Activated CD4-positive, alpha-beta memory T cell treated with anti-CD3 and anti-CD28 coated beads for 36 hours (primary cell): ENCODE measurements at regions not wholly inside any gene's neighbourhood (a gene's known extent, or its start where the extent isn't known, plus 50 kb on each side); places are given as distances from the start of the nearest gene placed in this dataset.

Experiments
- CTCF ChIA-PET: fragments of 350-600 bp; sonication (Branson Sonifier 250); formaldehyde crosslinking; loops from one replicate; lab custom pipeline; 2021; ENCODE audit warnings: antibody characterized with exemption, inconsistent platforms; lab: Charles Lee
- POLR2A ChIA-PET: fragments of 350-600 bp; sonication (Branson Sonifier 250); formaldehyde crosslinking; loops from one replicate; lab custom pipeline; 2021; ENCODE audit warnings: antibody characterized with exemption; lab: Charles Lee
- DNase-seq: peaks from one replicate; pipeline ENCODE4 v3.0.0-alpha.2; 2020
- H3K27ac Mint-ChIP-seq: one replicate; pipeline ENCODE4 v1.8.0; 2021; ENCODE audit warnings: mixed read lengths
- H3K27me3 Mint-ChIP-seq: one replicate; pipeline ENCODE4 v1.8.0; 2021; ENCODE audit warnings: mixed read lengths
- H3K36me3 Mint-ChIP-seq: one replicate; pipeline ENCODE4 v1.8.0; 2021; ENCODE audit warnings: mixed read lengths
- H3K4me1 Mint-ChIP-seq: one replicate; pipeline ENCODE4 v1.8.0; 2021; ENCODE audit warnings: low read depth, mixed read lengths
- H3K4me3 Mint-ChIP-seq: one replicate; pipeline ENCODE4 v1.8.0; 2021; ENCODE audit warnings: mild to moderate bottlenecking, mixed read lengths
- H3K9me3 Mint-ChIP-seq: one replicate; pipeline ENCODE4 v1.8.0; 2021; ENCODE audit warnings: mixed read lengths
- intact Hi-C: fragments of 100-400 bp; cut with micrococcal nuclease; formaldehyde crosslinking; loops from one replicate; pipeline ENCODE4 v1.15.1; 2023

DNA sequence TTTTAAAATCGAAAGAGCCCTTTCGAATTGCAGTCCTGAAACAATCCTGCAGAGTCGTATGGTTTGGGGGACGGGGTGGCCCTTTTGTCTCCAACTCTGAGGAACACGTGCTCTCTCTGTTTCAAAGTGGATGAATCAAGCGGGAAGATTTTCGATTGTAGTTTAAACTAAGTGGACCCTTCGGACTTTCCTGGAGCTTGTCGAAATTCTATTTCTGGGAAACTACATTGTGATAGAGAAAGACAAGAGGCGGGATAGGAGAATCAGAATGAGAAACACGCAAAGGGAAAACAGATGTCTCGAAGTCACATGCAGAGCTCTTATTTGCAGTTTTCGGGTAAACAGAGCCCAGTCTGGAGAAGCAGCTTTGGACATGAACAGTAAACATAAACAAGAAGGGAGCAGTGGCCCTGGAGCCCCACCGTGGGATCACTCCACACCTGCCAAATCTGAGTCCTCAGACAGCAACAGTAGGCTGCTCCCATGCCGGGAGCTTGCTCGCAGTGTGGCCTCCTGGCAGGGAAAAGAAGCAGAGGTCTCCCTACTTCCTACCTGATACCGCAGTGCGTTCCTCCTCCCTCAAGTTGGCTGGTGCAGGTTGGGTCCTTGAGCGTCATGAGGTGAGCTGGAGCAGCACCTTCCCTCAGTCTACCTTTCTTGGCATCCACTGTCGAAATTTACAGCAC, 202.4 kb downstream of the SLC4A3 start:
- intact Hi-C loops, result no loop called here
- ChIA-PET CTCF (no interaction called here), POLR2A (no interaction called here)
- Mint-ChIP-seq H3K27me3 (peaks cover 2% of the 10 kb centered on the region), H3K27ac (no peak overlapping the region), H3K4me3 (no peak overlapping the region), H3K36me3 (no peaks in the 10 kb centered on the region), H3K4me1 (no peaks in the 10 kb centered on the region), H3K9me3 (no peaks in the 10 kb centered on the region)
- no peak for DNase-seq

DNA sequence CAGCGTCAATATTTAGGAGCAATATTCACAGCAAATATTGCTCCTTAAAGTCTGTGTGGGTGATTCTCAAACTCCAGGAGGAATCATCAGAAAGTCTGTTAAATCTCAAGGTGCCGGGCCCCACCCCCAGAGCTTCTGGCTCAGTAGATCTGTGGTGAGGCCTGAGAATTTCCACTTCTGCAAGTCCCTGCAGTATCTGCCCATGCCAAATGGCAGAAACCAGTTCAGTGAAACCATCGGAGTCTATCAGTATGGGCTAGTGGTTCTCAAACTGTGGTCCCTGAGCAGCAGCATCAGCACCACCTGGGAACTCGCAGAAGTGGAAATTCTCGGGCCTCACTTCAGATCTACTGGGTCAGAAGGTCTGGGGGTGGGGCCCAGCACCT, 202.9 kb downstream of the SLC4A3 start:
- CTCF ChIA-PET, result no interaction called here
- Mint-ChIP-seq H3K9me3 (no peaks in the 10 kb centered on the region), H3K27ac (no peak overlapping the region), H3K36me3 (no peaks in the 10 kb centered on the region), H3K4me1 (no peaks in the 10 kb centered on the region), H3K4me3 (no peak overlapping the region), H3K27me3 (no peaks in the 10 kb centered on the region)
- DNase-seq, result no peak
- POLR2A ChIA-PET, result no interaction called here
- intact Hi-C loops, result no loop called here

DNA sequence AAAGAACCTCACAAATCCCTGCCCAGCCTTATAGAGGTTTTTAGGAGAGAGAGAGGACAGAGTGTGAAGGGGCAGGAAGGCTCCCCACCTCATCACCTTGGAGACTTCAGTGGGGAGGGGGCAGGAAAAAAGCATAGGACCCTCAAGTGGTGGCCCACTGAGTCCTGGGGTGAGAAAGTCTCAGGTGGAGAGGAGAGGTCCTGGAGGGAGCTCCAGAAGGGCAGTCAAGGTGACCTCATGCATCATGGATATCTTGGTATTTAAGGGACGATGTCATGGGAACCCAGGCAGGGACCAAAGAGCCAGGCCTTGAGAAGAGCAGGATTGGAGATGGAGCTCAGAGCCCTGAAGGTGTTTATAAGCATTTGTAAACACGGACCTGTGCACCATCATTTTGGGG, 204.5 kb downstream of the SLC4A3 start:
- no peaks in the 10 kb centered on the region for H3K9me3 Mint-ChIP-seq
- ChIA-PET CTCF (no interaction called here), POLR2A (no interaction called here)
- no peaks in the 10 kb centered on the region for H3K36me3 Mint-ChIP-seq
- no peak overlapping the region for H3K27ac Mint-ChIP-seq
- intact Hi-C loops, result no loop called here
- H3K4me3 Mint-ChIP-seq, result no peak overlapping the region
- no peaks in the 10 kb centered on the region for H3K4me1 Mint-ChIP-seq
- H3K27me3 Mint-ChIP-seq, result no peaks in the 10 kb centered on the region
- no peak for DNase-seq

DNA sequence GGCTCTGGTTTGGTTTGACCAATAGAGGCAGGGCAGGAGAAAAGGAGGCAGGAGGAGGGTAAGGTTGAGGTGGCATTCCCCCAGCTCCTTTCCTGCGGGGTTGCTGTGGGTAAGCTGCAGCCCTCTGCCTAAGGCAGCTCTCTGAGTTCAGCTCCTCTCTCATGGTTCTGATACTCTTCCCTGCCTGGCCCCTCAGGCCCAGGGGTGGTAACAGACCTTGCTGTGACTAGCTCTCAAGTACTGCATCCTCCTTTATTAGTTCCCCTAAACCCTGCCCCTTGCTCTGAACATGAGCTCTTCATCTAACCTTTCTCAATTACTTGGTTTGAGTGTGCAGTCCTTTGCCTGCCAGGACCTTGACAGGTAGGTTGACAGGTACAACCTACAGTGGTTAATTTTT, 205.5 kb downstream of the SLC4A3 start:
- Mint-ChIP-seq H3K27ac (no peak overlapping the region), H3K27me3 (no peaks in the 10 kb centered on the region), H3K4me1 (no peaks in the 10 kb centered on the region), H3K4me3 (no peak overlapping the region), H3K9me3 (no peaks in the 10 kb centered on the region), H3K36me3 (no peaks in the 10 kb centered on the region)
- intact Hi-C loops, result no loop called here
- CTCF ChIA-PET, result no interaction called here
- POLR2A ChIA-PET, result no interaction called here
- no peak for DNase-seq

DNA sequence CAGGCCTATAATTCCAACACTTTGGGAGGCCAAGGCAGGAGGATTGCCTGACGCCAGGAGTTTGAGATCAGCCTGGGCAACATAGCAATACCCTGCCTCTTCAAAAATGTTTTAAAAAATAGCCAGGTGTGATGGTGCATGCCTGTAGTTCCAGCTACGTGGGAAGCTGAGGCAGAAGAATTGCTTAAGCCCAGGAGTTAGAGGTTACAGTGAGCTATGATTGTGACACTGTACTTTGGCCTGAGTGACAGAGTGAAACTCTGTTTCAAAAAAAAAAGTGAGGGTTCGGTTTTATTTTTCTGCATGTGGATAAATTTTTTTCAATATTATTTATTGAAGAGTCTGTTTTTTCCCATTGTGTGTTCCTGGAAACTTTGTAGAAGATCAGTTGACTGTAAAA, 208.1 kb downstream of the SLC4A3 start:
- no peaks in the 10 kb centered on the region for H3K4me1 Mint-ChIP-seq
- no peak overlapping the region for H3K27ac Mint-ChIP-seq
- no peak for DNase-seq
- H3K27me3 Mint-ChIP-seq, result no peaks in the 10 kb centered on the region
- H3K9me3 Mint-ChIP-seq, result no peaks in the 10 kb centered on the region
- H3K36me3 Mint-ChIP-seq, result no peaks in the 10 kb centered on the region
- no peak overlapping the region for H3K4me3 Mint-ChIP-seq
- POLR2A ChIA-PET, result no interaction called here
- intact Hi-C loops, result no loop called here
- CTCF ChIA-PET, result no interaction called here

DNA sequence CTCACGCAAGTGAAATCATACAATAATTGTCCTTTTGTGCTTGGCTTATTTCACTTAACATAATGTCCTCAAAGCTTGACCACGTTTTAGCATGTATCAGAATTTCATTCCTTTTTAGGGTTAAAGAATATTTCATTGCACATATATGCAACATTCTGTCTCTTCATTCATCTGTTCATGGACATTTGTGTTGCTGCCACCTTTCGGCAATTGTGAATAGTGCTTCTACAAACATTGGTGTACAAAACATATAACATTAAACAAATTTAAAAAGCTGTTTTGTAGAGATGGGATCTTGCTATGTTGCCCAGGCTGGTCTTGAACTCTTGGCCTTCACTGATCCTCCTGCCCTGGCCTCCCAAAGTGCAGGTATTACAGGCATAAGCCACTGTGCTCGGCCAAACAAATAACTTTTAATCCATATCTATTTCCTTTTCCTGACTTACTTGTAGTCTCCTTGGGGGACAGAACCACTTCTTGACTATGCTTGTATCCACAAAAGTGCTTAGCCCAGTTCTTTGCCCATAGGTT, 209.3 kb downstream of the SLC4A3 start:
- no peak for DNase-seq
- Mint-ChIP-seq H3K27me3 (no peaks in the 10 kb centered on the region), H3K9me3 (no peaks in the 10 kb centered on the region), H3K36me3 (no peaks in the 10 kb centered on the region), H3K4me1 (no peaks in the 10 kb centered on the region), H3K4me3 (no peak overlapping the region), H3K27ac (no peak overlapping the region)
- ChIA-PET POLR2A (no interaction called here), CTCF (no interaction called here)
- intact Hi-C loops, result no loop called here

DNA sequence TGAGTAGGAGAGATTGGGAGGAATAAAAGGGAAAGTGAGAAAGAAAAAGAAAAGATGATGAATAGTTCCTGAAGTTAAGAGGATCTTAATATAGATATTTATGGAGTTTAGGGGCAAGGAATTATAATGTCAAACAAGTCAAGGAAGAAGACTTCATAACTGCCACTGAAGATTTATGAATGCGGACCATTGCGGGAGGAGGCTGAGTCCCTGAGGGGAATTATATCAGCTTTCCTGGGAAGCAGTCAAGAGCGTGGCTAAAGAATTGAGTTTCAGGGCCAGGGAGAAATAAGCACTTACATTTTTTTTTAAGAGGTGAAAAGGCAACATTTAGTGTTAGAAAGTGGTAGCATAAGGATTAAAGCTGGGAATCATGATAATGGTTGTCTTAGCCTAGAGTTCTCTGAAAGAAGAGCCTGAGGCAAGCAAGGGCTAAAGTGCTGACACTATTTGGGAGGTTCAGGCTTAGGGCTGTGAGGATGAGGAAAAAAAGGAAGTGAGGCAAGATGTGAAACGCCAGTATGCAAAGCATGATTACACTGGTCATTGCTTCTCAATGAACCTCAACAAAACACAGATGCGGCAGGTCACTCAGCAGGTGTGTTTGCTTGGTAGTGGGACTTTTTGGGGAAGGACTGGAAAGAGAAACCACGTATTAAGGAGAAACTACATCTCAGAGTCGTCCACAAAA, 217.1 kb downstream of the SLC4A3 start:
- ChIA-PET POLR2A (no interaction called here), CTCF (no interaction called here)
- DNase-seq, result no peak
- intact Hi-C loops, result no loop called here
- Mint-ChIP-seq H3K36me3 (no peaks in the 10 kb centered on the region), H3K27me3 (peaks cover 4% of the 10 kb centered on the region), H3K27ac (no peak overlapping the region), H3K4me1 (no peaks in the 10 kb centered on the region), H3K4me3 (no peak overlapping the region), H3K9me3 (no peaks in the 10 kb centered on the region)

DNA sequence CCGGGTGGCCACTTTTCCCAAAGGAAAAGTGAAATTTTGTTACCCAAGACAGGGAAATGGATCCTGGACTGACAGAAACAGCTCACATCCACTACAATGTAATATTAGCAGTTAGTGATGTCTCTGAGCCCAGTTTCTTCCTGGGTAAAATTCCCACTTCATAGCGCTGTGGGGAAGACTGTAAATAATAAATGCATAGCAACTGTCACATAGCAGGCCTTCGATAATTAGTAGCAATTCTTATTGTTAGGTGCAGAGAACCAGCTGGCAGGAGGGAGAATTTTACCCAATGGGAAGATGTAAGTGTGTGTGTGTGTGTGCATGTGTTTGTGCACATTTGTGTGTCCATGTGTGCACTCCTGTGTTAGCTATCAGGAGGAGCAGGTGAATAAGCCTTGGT, 221.5 kb downstream of the SLC4A3 start:
- peaks cover 11% of the 10 kb centered on the region for H3K27me3 Mint-ChIP-seq
- H3K36me3 Mint-ChIP-seq, result no peaks in the 10 kb centered on the region
- intact Hi-C loops, result no loop called here
- H3K9me3 Mint-ChIP-seq, result no peaks in the 10 kb centered on the region
- DNase-seq, result no peak
- H3K4me1 Mint-ChIP-seq, result no peaks in the 10 kb centered on the region
- H3K27ac Mint-ChIP-seq, result no peak overlapping the region
- no peak overlapping the region for H3K4me3 Mint-ChIP-seq
- POLR2A ChIA-PET, result no interaction called here
- CTCF ChIA-PET, result no interaction called here

DNA sequence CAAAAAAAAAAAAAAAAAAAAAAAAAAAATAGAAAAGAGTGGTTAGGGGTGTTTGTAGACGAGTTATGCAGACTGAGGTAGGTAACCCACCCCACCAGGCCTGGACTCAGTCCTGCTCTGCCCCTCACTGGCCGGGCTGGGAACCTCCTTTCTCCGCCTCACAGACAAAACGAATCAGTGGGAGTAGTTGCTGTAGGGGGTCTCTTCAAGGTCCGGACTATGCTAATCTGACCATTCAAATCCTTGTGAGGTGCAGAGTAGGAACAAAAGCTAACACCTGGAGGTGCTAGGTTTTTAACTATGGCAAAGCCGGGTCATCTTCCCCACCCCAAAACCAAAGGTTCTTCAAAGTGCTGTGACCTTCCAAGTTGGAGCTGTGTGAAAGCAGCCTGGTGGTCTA, 223.7 kb downstream of the SLC4A3 start:
- H3K36me3 Mint-ChIP-seq, result no peaks in the 10 kb centered on the region
- no peak for DNase-seq
- H3K4me1 Mint-ChIP-seq, result no peaks in the 10 kb centered on the region
- CTCF ChIA-PET, result no interaction called here
- no peaks in the 10 kb centered on the region for H3K9me3 Mint-ChIP-seq
- H3K27me3 Mint-ChIP-seq, result peaks cover 13% of the 10 kb centered on the region
- intact Hi-C loops, result no loop called here
- POLR2A ChIA-PET, result no interaction called here
- H3K4me3 Mint-ChIP-seq, result no peak overlapping the region
- H3K27ac Mint-ChIP-seq, result no peak overlapping the region

DNA sequence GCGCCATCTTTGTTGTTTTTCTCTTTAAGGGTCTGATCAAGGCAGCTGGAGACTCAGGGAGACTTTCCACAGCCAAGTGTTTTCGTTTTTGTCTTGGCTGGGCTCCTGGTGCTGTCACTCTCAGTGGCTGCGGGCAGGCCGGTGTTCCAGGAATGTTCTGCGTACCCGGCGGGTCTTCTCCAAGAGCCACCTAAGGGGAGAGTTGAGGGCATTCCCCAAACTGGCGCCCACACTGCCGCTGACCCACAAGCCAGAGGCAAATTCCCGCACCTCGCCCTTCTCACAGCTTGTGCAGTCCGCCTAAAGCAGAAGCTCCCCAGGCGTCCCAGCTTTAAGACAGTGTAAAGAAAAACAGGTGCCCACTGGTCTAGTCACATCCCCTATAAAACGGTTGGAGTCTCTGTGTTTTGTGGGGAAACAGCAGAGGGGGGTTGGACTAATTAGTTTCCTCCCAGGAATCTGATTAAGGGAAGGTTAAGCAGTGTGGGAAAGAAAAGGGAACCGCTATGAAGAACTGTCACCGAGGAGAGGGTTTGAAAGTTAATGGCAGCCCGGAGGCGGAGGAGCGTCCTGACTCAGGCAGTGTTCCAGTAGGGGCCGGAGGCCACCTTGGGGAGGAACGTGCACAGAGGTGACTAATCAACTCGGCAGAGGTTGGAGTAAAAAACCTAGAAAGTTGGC, 224.5 kb downstream of the SLC4A3 start:
- H3K9me3 Mint-ChIP-seq, result no peaks in the 10 kb centered on the region
- peaks cover 14% of the 10 kb centered on the region for H3K27me3 Mint-ChIP-seq
- H3K27ac Mint-ChIP-seq, result no peak overlapping the region
- ChIA-PET CTCF (no interaction called here), POLR2A (no interaction called here)
- H3K36me3 Mint-ChIP-seq, result no peaks in the 10 kb centered on the region
- H3K4me3 Mint-ChIP-seq, result no peak overlapping the region
- H3K4me1 Mint-ChIP-seq, result no peaks in the 10 kb centered on the region
- intact Hi-C loops, result no loop called here
- DNase-seq, result no peak

DNA sequence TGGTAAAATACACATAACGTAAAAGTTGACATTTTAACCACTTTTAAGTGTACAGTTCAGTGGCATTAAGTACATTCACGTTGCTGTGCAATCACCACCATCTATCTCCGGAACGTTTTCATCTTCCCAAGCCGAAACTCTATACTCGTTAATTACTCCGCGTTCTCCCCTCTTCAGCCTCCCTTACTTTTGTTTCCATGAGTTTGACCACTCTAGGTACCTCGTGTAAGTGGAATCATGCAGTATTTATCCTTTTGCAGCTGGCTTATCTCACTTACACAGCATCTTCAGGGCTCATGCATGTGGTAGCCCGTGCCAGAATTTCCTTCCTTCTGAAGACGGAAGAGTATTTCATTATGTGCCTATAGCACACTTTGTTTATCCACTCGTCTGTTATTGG, 225.2 kb downstream of the SLC4A3 start:
- H3K27me3 Mint-ChIP-seq, result peaks cover 14% of the 10 kb centered on the region
- no peak overlapping the region for H3K4me3 Mint-ChIP-seq
- DNase-seq, result no peak
- H3K36me3 Mint-ChIP-seq, result no peaks in the 10 kb centered on the region
- no peak overlapping the region for H3K27ac Mint-ChIP-seq
- POLR2A ChIA-PET, result no interaction called here
- H3K9me3 Mint-ChIP-seq, result no peaks in the 10 kb centered on the region
- H3K4me1 Mint-ChIP-seq, result no peaks in the 10 kb centered on the region
- CTCF ChIA-PET, result no interaction called here
- intact Hi-C loops, result no loop called here

DNA sequence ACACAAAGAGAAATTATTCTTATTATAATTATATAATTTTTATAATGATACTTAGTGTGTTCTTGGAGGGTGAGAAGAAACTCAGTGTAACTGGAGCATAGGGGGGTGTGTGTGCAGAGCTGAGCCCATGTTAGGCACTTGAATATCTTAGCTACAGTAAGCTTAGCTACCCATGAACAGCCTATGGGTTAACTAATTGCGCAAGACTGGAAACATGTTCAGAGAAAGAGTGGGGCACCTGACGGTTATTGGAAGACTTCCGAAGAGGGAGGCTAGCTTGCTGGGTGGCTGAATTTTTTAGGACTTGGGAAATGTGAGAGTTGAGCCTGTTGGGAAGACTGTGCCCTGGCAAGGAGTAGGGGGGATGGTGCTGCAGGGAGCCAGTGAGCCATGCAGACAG, 229.2 kb downstream of the SLC4A3 start:
- Mint-ChIP-seq H3K4me1 (no peaks in the 10 kb centered on the region), H3K36me3 (no peaks in the 10 kb centered on the region), H3K9me3 (no peaks in the 10 kb centered on the region), H3K4me3 (no peak overlapping the region), H3K27me3 (peaks cover 9% of the 10 kb centered on the region), H3K27ac (no peak overlapping the region)
- no peak for DNase-seq
- intact Hi-C loops, result no loop called here
- POLR2A ChIA-PET, result no interaction called here
- CTCF ChIA-PET, result no interaction called here
